KBM-7 (cell line): ENCODE measurements at regions not wholly inside any gene's neighbourhood (a gene's known extent, or its start where the extent isn't known, plus 50 kb on each side); places are given as distances from the start of the nearest gene placed in this dataset.
"Not testable (repeated sequence)": the region's sequence is repeated elsewhere in the genome, so short reads cannot be mapped to it uniquely, and the experiment has no call there.

ENCODE experiments used
- DNase-seq: peaks from one replicate; pipeline ENCODE4 v3.0.0-alpha.2; 2015
- in situ Hi-C: fragments of 300-500 bp; cut with MboI; formaldehyde crosslinking; loops from 2 replicates; pipeline ENCODE4 v1.14.3; 2020; ENCODE audit warnings: low sequenced_read_pairs, low pct_unique_long_range_greater_than_20kb, mixed read lengths

DNA sequence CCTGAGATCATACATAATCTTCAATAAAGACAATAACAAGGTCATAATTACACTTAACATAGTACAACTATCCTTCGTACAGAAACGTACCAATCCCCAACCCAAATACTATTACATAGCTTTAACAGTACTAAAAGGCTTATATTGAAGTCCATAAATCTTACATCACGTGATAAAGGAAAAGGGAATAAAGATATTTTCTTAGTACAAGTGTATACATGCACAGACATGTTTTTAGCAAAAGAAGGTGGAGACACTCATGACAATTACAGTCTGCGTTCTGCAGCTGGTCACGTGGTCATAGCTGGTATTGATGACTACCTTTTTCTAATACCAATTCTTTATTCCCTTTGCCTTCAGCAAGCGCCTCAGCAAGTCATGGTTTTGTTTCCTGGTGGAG, 464.5 kb upstream of the SLITRK5 start:
- in situ Hi-C loops = no loop called here
- no peak for DNase-seq

DNA sequence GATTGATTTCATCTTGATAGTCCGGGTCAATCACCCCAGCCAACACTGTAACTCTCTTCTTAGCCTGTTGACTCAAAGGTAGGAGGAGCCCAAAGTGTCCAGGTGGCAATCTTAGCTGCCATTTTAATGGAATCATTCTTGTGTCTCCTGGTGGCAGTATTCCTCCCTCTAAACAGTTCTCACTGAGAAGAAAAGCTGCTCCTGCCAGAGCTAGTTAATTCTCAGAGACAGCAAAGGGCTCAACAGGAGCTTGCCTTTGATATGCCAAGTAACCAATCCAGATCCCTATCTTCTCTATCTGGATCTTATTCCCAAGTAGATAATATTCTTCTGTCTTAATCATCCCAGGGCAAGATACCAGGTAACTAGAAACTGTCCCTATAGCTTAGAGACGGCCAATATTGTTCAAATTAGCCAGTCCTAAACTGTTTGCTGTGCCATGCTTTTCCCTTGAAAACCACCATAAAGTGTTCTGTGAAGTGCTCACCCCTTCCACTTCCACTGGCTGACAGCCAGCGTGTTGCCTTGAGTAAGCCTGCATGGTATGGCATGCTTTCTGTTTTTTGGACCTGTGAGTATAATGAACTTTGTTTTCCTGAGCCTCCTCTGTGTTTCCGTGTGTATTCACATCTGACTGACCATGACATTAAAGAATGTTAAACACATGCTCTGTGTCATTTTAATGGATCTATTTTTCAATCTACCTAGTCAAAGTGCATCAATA, 463.7 kb upstream of the SLITRK5 start:
- in situ Hi-C loops = no loop called here
- no peak for DNase-seq

DNA sequence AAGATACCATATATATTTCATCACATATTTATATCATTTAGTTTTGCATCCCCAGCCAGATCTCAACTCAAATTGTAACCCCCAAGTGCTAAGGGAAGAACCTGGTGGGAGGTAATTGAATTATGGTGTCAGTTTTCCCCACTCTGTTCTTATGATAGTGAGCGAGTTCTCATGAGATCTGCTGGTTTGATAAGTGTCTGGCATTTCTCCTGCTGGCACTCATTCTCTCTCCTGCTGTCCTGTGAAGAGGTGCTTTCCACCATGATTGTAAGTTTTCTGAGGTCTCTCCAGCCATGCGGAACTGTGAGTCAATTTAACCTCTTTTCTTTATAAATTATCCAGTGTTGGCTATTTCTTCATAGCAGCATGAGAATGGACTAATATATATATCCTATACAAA, 462.5 kb upstream of the SLITRK5 start:
- in situ Hi-C loops = no loop called here
- DNase-seq = no peak

DNA sequence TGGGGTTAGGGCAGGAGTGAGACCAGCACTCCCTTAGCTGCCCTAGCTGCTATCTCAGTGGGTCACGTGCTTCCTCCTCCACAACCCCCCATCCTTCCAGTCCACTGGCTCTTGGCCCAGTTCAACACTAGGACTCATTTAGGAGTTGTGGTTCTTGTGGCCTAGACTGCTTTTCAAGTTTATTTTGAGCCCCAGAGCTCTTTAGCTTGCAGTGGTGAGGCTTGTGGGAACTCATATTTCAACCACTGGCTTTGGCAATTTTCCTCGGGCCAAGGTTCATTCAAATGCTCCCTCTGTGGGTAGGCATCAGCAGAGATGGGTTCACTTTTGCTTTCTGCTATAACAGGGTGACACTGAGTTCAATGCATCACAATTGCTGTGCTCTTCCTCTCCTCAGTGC, 436.2 kb upstream of the SLITRK5 start:
- DNase-seq = peak; percentile 95
- in situ Hi-C loops = no loop called here

DNA sequence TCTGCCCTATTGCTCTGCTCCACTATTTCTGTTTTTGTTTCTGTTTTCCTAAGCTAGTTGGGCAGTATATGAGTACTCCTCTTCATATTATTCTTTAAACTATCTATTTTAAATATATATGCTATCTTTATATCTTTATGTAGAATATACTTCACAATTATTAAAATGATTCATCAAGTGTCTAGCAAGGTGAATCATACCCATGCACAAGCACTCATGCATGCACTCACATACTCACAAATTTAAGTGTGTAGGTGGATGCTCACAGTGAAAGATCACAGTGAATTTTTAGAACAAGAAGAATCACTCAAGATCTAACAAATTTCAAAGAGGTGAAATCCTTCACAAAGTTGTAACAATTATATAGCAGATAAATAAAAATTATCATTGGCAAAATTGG, 435.6 kb upstream of the SLITRK5 start:
- DNase-seq = no peak
- in situ Hi-C loops = no loop called here

DNA sequence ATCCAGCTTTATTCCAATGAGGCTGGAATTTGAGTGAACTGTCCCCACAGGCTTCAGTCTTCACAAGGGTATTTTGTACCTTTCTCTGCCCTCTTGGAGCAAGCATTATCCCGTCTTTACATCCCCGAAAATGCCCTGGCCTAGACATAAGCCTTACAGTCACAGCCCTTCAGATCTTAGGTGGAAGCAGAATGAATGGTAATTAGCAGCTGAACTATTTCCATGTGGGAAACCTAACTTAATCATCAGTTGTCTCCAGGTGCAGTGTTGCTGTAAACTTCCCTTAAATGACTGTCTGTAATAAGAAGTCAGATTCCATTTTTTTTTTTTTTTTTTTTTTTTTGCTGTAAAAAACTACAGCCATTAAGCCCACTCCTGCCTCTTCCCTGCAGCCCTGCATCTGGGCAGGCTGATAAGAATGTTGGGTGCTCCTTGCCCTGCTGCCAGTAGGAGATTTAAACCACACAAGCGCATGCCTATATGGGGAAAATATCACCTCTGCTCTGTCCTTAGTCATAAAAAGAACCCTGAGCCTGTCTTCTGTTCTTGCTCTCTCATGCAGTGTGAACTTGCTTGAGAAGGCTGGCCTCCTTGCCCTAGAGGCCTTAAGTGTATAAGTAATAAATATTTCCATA, 426.8 kb upstream of the SLITRK5 start:
- in situ Hi-C loops = no loop called here
- DNase-seq = peak; percentile 27

DNA sequence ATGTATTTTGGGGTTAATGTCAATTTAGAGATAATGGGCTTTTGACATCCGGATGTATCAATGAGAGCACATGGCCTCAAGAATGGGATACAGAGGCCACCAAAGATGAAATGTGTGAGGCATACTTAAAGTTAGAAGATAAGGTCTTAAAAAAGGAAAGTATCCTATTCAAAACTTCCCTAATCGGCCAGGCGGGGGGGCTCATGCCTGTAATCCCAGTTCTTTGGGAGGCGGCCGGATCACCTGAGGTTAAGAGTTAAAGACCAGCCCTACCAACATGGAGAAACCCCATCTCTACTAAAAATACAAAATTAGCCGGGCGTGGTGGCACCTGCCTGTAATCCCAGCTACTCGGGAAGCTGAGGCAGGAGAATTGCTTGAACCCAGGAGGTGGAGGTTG, 421.3 kb upstream of the SLITRK5 start:
- DNase-seq, in situ Hi-C loops: not testable (repeated sequence)

DNA sequence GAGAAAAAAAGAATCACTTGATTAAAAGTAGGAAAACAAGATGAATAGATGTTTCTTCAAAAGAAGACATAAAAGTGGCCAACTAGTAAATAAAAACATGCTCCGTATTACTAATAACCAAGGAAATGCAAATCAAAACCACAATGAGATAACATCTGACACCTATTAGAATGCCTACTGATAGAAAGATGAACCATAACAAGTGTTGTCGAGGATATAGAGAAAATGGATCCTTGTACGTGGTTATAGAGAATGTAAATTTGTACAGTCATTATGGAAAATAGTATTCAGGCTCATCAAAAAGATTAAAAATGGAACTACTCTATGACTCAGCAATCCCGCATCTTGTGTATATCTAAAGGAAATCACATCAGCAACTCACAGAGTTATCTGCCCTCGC, 415.8 kb upstream of the SLITRK5 start:
- in situ Hi-C loops = no loop called here
- no peak for DNase-seq

DNA sequence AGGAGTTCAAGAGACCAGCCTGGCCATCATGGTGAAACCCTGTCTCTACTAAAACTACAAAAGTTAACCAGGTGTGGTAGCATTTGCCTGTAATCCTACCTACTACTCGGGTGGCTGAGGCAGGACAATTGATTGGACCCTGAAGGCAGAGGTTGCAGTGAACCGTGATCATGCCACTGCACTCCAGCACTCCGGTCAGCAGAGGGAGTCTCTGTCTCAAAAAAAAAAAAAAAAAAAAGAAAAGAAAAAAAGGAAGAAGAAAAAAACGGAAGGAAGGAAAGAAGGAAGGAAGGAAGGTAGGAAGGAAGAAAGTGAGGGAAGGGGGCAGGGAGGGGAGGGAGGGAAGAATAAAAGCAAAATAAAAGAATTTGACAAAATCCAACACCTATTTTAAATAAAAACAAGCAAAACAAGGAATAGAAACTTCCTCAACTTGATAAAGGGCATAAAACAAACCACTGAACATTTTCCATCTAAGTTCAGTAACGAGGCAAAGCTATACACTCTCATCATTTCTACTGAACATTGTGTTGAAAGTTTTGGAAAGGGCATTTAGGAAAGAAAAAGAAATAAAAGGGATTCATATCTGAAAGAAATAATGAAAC, 411.6 kb upstream of the SLITRK5 start:
- in situ Hi-C loops = no loop called here
- peak; percentile 35 for DNase-seq

DNA sequence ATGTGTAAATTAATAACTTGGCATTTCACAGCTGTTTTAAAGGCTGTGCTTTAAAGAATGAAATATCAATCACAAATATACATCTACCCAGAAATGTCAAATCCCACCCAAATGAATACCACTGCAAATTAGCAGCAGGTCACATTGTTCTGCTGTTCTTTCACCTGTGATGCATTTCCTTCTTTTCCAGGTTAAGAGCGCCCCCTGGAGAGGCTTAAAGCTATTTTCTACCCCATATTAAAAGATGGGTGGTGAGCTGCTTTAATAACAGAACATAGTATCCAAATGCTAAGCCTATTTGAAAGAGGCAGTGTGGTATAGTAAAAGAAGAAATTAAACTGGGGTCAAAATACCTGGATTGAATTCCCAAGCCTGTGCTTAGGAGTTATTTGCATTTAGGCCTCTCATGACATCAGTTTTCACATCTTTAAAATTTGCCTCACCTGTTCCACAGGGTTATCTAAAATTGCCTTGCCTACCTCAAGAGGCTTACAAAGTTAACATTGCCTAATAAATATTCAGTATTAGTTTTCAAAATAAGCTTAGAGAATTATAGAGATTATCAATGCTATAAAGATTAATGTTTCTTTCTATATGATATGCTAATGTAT, 396.9 kb upstream of the SLITRK5 start:
- DNase-seq = peak; percentile 81
- in situ Hi-C loops = no loop called here

DNA sequence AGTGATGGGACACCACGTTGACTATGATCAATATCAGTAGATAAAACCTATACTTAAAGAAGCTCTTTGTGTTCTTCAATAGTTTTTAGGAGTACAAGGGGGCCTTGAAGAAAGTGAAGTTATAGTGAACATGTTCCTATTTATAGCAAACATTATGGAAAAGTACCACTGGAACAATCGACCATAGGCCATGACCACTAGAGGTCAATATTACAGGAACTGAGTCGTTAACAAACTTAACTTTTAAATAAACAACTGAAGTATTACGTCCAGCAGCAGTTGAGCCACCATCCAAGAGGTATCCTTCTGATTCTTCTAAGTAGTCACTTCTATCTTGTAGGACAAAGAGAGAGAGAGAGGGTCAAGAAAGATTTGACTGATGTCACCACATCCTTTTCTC, 391.0 kb upstream of the SLITRK5 start:
- no peak for DNase-seq

DNA sequence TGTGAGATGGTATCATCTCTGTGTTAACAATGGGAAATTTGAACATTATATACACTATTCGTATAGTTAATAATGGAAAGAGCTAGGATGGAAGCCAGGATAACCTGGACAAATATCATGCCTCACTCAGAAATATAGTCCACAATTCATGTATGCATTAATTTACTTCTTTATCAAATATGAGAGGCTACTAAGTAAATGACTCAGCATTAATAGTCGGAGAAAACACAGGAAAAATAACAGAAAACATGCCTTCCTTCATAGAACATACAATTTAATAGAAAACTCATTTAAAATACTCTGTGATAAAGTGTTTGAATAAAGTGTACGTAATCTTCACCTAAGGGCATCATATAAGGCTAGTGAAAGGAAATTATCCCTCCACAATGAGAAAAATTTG, 383.4 kb upstream of the SLITRK5 start:
- in situ Hi-C loops = no loop called here
- no peak for DNase-seq

More for the DNA sequence above, 391.0 kb upstream of the SLITRK5 start:
- in situ Hi-C loops = no loop called here

DNA sequence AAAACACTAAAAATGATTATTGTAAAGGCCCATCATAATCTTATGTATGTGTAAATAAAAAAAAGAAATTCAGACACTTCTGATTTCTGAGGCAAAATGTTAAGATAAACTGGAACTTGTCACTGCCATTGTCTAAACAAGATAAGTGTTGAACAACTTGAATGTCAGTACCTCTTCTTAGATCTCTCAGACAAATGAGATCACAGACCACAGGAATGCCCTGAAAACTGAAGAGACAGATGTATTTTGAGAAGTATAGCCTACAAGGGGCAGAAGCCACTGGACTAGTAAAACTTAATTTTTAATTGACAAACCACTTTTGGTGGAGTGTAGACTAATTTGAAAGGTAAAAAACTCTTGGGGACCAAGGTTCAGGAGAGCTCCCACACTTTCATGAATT, 375.5 kb upstream of the SLITRK5 start:
- in situ Hi-C loops = no loop called here
- no peak for DNase-seq

DNA sequence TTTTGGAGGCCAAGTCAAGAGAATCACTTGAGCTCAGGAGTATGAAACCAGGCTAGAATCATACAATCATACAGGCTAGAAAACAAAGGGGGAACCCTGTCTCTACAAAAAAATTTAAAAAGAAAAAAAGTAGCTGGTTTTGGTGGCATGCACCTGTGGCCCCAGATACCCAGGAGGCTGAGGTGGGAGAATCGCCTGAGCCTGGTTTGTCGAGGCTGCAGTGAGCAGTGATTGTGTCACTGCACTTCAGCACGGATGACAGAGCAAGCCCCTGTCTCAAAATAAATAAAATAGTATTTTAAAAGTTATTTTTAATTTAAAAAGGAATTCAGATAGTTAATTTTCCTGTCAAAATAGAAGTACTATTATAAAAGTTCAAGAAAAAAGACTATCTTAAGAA, 369.1 kb upstream of the SLITRK5 start:
- in situ Hi-C loops = no loop called here
- DNase-seq = no peak

DNA sequence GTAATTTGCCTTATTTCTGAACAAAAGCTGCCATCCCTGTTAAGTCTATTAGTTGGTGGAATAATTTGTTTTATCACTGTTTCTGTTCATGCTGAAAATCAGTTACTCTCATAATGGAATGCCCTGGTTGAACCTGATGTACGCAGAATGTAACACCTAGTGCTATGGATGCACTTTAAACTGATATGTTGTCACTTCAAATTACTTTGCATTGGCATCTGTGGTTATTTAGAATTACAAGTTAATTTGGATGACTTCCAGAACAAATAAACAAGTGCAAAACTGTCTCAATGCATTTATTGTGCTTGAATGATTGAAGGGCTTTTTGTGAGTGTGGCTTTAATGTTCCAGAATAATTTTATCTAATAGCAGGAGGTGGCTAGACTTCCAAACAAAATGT, 368.2 kb upstream of the SLITRK5 start:
- DNase-seq = no peak
- in situ Hi-C loops = no loop called here

DNA sequence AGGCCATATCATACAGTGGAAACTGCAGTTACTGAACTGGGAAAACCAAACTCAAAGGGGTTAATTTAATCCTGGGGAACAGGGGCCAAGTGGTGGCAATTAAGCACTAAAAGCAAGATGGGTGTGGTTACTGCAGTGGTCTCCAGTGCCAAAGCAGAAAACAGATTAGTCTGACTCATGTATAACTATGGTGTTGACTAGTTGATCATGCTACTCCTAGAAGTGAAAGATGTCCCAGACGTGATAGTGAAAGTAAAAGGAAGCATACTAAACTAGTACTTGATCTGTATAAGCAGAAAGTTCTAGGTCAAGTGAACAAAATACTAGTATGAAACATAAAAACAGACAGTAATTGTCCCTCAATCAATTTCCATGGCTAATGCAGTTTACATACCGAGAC, 360.0 kb upstream of the SLITRK5 start:
- in situ Hi-C loops = no loop called here
- DNase-seq = no peak

DNA sequence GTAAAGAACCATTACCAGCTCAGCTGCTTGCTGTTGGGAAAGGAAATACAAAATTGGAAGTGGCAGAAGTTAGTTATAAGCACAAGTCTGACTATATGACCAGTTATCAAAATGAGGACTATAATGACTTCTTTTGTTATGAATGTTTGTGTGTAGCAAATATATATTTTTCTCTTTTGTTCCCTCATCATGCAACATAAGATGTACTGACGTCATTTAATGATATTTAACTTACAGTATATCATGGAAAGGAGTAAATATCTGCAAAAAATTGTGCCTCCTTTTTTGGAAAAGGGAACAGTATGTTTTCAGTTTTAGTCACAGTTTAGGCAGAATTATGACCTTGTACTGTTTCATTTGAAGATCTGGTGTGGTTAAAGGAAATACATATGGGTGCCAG, 356.3 kb upstream of the SLITRK5 start:
- no peak for DNase-seq
- in situ Hi-C loops = no loop called here

DNA sequence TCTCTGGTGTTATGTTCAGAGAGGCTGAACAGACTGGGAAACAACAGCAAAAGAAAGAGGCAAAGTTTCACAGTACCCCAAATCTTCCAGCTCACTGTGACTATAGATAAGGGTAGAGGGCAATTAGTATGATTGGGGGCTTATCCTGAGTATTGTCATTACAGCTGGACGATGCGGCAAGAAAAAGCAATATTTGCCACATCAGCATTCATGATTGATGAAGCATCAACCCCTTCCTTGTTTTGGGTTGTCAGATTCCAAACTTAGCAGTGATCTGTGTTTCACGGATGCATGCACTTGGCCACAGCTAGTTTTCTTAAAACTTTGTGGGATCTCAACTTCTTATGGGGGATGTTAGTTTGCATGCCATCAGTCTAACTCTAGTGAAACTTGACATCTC, 348.8 kb upstream of the SLITRK5 start:
- in situ Hi-C loops = no loop called here
- DNase-seq = no peak

DNA sequence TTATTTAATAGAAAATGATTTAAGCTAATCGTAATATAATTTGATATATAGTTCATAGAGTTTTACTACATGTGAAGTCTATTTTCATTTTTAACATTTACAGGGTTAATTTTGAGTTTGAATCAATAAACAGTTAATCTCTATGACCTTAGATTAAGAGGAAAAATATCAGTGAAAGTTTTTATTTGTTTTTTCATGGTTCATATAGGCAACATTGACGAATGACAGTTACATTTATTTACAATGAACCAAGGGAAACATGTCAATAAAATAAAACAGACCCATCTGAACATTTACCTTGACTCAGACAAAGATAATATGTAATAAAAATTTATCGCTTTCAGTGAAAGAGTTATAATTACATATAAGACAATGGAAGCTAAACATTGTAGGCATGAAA, 346.6 kb upstream of the SLITRK5 start:
- no peak for DNase-seq
- in situ Hi-C loops = no loop called here

DNA sequence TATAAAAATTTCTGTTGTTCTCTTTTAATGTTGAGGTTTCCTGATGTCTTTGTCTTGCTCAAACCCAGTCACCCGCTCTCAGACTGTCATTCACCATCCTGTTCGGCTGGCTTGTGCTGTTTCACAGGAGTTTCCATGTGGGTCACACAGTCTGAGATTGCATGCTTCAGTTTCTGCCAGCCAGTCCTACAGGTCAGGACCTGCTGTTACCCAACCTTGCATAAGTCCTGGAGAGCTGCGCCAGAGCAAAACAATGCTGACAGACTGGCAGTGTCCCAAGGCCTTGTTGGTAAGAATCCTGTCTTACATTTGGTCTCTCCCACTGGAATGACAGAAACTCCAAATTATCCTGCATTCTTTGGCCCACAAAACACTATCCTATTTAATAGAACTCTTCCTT, 340.0 kb upstream of the SLITRK5 start:
- no peak for DNase-seq
- in situ Hi-C loops = no loop called here
